Ascending aorta (tissue), 2 donors: ENCODE measurements at regions not wholly inside any gene's neighbourhood (a gene's known extent, or its start where the extent isn't known, plus 50 kb on each side); places are given as distances from the start of the nearest gene placed in this dataset.

Experiments
- DNase-seq, 2 donors: peaks; one replicate each; pipeline ENCODE4 v3.0.0-alpha.2; 2019; ENCODE audit warnings: low spot score in 2 of 2
- H3K27ac ChIP-seq, 2 donors: fragments of 200-600 bp; sonication (generic); one replicate each; pipeline ENCODE4 v1.5.1; 2016 to 2017; ENCODE audit warnings: mild to moderate bottlenecking in 1 of 2
- H3K27me3 ChIP-seq: fragments of 200-600 bp; sonication (generic); one replicate; pipeline ENCODE4 v1.5.1; 2017
- H3K36me3 ChIP-seq, 2 donors: fragments of 200-600 bp; sonication (generic); one replicate each; pipeline ENCODE4 v1.5.1; 2016
- H3K4me1 ChIP-seq, 2 donors: fragments of 200-600 bp; sonication (generic); one replicate each; pipeline ENCODE4 v1.5.1; 2016 to 2017; ENCODE audit warnings: mild to moderate bottlenecking in 1 of 2
- H3K4me3 ChIP-seq, 2 donors: fragments of 200-600 bp; sonication (generic); one replicate each; pipeline ENCODE4 v1.5.1; 2016 to 2017; ENCODE audit warnings: mild to moderate bottlenecking in 1 of 2
- H3K9me3 ChIP-seq, 2 donors: fragments of 200-600 bp; sonication (generic); one replicate each; pipeline ENCODE4 v1.5.1; 2016
- intact Hi-C: fragments of 100-400 bp; cut with DNase I; formaldehyde crosslinking; loops from one replicate; pipeline ENCODE4 v1.15.1; 2023
- TF ChIP-seq, protein P1 (sequence below), 3 experiments: fragments of 200-600 bp in 2 of 3; fragments of 450-650 bp in 1 of 3; sonication (generic) in 2 of 3; IDR thresholded peaks; one replicate each; pipeline ENCODE4 v1.5.1; 2016 to 2019; ENCODE audit warnings: antibody characterized with exemption in 3 of 3, mild to moderate bottlenecking in 1 of 3, moderate library complexity in 1 of 3

DNA sequence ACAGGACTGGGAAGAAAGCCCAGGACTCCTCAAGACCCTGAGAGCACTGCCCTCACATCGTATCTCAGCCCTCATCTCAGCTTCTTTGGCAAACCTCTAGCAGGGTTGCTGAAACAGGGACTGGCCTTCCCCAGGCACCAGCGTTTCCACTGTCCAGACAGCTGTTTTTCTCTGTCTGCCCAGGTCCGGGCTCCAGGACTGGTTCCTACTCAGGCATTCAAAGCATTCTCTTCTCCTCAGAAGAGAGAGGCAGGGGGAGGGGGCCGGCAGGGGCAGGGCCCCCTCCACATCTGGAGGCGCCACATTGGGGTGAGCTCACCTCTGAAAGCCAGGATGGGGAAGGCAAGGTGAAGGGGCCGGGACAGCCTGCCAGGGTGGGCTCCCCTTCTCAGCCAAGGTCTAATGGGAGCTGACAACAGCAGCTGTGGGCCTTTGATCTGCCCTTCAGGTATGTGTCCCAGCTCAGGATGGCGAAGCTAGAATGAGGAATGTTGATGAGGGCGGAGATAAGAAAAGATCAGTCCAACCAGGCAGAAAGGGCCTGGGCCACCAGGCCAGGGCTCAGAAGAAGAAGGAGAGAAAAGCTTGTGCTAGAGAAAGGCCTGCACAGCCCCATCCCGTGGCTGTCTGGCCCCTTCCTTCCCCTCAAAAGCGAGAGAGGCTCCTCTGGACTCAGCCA is 60.4 kb downstream of the PJA1 start:
- Histone ChIP-seq H3K27ac (no peak overlapping the region), H3K4me3 (no peak overlapping the region), H3K36me3 (no peaks in the 10 kb centered on the region), H3K27me3 (no peaks in the 10 kb centered on the region), H3K9me3 (no peaks in the 10 kb centered on the region), H3K4me1 (no peaks in the 10 kb centered on the region)
- no peak for DNase-seq
- intact Hi-C loops: loop anchor here (10.0 kb wide), 1 partner anchor 60 kb away; no protein-coding TSS in a partner anchor
- TF ChIP-seq, protein P1, sequence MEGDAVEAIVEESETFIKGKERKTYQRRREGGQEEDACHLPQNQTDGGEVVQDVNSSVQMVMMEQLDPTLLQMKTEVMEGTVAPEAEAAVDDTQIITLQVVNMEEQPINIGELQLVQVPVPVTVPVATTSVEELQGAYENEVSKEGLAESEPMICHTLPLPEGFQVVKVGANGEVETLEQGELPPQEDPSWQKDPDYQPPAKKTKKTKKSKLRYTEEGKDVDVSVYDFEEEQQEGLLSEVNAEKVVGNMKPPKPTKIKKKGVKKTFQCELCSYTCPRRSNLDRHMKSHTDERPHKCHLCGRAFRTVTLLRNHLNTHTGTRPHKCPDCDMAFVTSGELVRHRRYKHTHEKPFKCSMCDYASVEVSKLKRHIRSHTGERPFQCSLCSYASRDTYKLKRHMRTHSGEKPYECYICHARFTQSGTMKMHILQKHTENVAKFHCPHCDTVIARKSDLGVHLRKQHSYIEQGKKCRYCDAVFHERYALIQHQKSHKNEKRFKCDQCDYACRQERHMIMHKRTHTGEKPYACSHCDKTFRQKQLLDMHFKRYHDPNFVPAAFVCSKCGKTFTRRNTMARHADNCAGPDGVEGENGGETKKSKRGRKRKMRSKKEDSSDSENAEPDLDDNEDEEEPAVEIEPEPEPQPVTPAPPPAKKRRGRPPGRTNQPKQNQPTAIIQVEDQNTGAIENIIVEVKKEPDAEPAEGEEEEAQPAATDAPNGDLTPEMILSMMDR (IDR thresholded peaks at IDR 0.05): no peak

DNA sequence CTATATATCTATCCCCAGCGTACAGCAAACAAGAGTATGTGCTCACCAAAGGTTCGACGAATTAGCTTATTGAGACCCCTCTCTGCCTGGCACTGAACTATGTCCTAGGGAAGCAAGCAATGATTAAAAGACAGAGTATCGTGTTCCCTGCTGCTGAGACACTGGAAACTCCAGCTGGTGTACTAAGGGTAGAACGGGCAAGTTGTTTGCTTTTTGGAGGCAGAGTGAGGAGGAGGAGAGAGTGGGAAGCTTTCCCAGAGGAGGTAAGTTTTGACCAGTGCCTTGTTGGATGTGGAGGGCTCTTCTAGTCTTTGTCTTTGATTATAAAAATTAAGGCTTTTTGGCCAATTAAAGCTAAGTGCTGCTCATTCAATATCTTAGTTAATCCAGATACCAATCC is 61.7 kb downstream of the PJA1 start:
- Histone ChIP-seq H3K9me3 (no peaks in the 10 kb centered on the region), H3K27ac (no peak overlapping the region), H3K27me3 (no peaks in the 10 kb centered on the region)

DNA sequence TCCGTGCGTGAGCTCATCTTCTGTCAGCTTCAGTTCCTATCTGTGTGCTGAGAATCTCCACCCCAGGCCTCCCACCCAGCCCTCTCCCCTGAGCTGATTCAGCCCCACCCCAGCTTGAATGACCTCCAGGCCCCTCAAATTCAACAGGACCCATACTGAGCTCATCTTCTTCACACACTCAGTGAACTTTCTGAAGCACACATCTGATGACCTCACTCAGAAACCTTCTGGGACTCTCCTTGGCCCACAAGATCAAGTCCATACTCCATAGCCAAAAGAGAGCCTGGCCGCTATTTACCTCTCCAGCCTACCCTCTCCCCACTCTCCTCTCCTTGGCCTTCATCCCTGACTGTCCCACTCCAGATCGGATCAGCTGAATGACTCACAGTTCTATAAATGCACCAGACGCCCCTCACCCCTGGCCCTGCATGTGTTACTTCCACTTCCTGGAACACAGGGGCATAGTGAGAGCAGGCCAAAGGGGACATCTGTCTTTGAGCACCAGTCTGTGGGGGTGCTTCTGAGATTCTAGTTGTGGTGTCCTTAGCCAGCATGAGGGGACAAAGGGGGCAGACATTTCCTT is 62.5 kb downstream of the PJA1 start:
- Histone ChIP-seq H3K4me3 (no peak overlapping the region), H3K4me1 (no peaks in the 10 kb centered on the region), H3K9me3 (no peaks in the 10 kb centered on the region), H3K27ac (no peak overlapping the region), H3K27me3 (no peaks in the 10 kb centered on the region), H3K36me3 (no peaks in the 10 kb centered on the region)
- TF ChIP-seq, protein P1 (IDR thresholded peaks at IDR 0.05): no peak
- no peak for DNase-seq
- intact Hi-C loops: loop anchor here (10.0 kb wide), 1 partner anchor 58 kb away; no protein-coding TSS in a partner anchor

More for the DNA sequence above, 61.7 kb downstream of the PJA1 start:
- no peak for DNase-seq
- Histone ChIP-seq H3K4me1 (no peaks in the 10 kb centered on the region), H3K36me3 (no peaks in the 10 kb centered on the region), H3K4me3 (no peak overlapping the region)
- TF ChIP-seq, protein P1 (IDR thresholded peaks at IDR 0.05): no peak
- intact Hi-C loops: loop anchor here (10.0 kb wide), 1 partner anchor 59 kb away; no protein-coding TSS in a partner anchor

DNA sequence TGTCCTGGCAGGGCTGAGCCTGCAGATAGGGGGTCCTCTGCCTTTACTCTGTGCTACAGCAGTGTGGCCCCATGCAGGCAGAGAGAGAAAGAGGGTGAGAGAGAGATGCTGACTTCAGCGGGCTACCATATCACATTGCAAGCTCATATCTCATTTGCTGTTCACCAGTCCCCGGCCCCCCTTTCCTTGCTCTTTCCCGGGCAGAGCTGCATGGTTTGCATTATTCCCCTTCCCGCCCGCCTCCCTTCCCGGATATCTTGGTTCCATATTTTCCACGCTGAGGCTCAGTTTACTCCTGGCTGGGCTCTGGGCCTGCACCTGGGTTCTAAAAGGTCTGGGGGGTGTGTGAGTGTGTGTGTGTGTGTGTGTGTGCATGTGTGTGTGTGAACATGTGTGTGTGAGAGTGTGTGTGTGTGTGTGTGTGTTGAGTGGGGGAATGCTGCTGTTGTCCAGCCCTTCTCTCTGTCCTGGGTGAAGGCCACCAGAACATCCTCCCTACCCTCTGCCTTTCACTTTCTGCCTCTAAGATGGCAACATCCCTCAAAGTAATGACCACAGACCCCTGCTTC is 63.5 kb downstream of the PJA1 start:
- no peaks in the 10 kb centered on the region for H3K36me3 ChIP-seq
- intact Hi-C loops: loop anchor here (10.0 kb wide), 1 partner anchor 57 kb away; no protein-coding TSS in a partner anchor
- no peaks in the 10 kb centered on the region for H3K27me3 ChIP-seq
- H3K9me3 ChIP-seq: no peaks in the 10 kb centered on the region
- no peak for DNase-seq
- no peak overlapping the region for H3K27ac ChIP-seq
- TF ChIP-seq, protein P1 (IDR thresholded peaks at IDR 0.05): no peak
- H3K4me3 ChIP-seq: no peak overlapping the region
- H3K4me1 ChIP-seq: no peaks in the 10 kb centered on the region

DNA sequence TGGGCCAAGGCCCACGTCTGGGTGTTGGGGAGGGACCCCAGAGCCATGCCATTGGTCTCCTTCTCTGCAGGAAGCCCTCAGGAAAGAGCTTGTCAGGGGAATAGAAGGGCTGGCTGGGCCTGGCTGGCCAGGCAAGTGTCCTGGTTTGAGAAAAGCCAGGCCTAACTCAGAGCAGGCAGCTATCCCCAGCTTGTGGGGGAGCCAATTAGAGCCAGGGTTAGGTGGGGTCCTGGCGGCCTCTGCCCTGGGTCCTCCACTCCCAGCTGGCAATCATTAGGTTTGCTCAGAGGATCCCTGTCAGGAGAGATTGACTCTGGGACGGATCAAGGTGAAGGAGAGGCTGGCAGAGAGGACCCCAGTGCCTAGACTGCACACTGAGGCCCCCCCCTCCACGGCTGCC is 64.8 kb downstream of the PJA1 start:
- intact Hi-C loops: loop anchor here (10.0 kb wide), 1 partner anchor 56 kb away; no protein-coding TSS in a partner anchor
- DNase-seq: no peak
- no peak overlapping the region for H3K27ac ChIP-seq
- H3K4me3 ChIP-seq: no peak overlapping the region
- TF ChIP-seq, protein P1 (IDR thresholded peaks at IDR 0.05): no peak
- no peaks in the 10 kb centered on the region for H3K27me3 ChIP-seq
- no peaks in the 10 kb centered on the region for H3K4me1 ChIP-seq
- H3K36me3 ChIP-seq: no peaks in the 10 kb centered on the region
- H3K9me3 ChIP-seq: no peaks in the 10 kb centered on the region
